ENCODE measurements at regions not wholly inside any gene's neighbourhood (a gene's known extent, or its start where the extent isn't known, plus 50 kb on each side); places are given as distances from the start of the nearest gene placed in this dataset.

DNA sequence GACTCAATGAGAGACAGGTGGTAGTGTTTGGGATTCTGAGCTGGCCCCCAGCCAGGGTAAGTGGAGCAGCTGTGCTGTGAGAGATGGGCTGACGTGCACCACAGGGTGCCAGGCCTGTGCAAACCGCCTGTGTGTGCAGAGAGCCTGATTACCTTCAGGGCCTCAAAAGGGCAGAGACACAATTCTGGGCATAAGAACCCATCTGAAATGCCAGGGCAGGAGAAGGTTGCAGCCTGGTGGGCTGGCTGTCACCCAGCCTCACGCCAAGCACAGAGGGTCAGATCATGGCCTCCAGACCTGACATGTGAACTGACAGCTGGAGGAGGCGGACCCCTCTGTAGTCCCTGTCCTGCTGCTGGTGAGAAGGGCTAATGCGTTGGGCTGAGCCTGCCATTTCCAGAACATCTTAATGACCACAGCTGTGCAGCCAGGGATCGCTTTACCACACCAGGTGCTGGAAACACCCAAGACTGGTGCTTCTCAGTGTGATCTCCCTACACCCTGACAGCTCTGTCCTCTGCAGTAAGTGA is 100.9 kb downstream of the ARL4C start:
- WGBS, 4 donors = 63 to 81% (median 78%) methylated on average over 5 to 6 of the region's 6 CpGs
- intact Hi-C loops (cut with DNase I) = no loop called here

DNA sequence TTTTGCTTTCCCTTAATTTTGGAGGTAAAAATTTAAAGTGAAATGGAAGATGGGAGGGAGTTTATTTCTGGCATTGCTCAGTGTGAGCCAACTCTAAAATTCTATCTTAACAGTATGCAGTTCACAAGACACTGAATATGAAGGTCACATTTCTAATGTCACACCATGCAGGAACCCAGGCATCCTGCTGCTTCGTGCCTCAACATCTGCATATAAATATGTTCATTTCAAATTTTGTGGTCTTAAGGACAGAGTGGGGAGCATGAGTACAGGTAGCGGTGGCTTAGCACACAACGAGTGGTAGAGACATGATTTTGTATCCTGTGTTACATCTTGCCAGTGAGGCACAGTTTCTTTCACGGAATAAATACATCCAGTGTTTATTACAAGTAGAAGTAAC is 102.4 kb downstream of the ARL4C start:
- DNase-seq = no peak
- WGBS, 4 donors = 78 to 89% (median 82%) methylated on average over 4 of the region's 4 CpGs

More for the DNA sequence above, 100.9 kb downstream of the ARL4C start:
- Histone ChIP-seq H3K9me3 (replicated peaks in 1 of 3) (no peaks in the 10 kb centered on the region), H3K27me3 (peaks cover 3% of the 10 kb centered on the region), H3K36me3 (replicated peaks in 1 of 2) (no peaks in the 10 kb centered on the region), H3K4me1 (replicated peaks in 1 of 2) (no peaks in the 10 kb centered on the region), H3K4me3 (no peak overlapping the region), H3K27ac (no peak overlapping the region)
- DNase-seq = no peak
- no peak for TF ChIP-seq POLR2A (IDR thresholded peaks at IDR 0.05)
- TF ChIP-seq, protein P1, sequence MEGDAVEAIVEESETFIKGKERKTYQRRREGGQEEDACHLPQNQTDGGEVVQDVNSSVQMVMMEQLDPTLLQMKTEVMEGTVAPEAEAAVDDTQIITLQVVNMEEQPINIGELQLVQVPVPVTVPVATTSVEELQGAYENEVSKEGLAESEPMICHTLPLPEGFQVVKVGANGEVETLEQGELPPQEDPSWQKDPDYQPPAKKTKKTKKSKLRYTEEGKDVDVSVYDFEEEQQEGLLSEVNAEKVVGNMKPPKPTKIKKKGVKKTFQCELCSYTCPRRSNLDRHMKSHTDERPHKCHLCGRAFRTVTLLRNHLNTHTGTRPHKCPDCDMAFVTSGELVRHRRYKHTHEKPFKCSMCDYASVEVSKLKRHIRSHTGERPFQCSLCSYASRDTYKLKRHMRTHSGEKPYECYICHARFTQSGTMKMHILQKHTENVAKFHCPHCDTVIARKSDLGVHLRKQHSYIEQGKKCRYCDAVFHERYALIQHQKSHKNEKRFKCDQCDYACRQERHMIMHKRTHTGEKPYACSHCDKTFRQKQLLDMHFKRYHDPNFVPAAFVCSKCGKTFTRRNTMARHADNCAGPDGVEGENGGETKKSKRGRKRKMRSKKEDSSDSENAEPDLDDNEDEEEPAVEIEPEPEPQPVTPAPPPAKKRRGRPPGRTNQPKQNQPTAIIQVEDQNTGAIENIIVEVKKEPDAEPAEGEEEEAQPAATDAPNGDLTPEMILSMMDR (IDR thresholded peaks at IDR 0.05) = no peak

DNA sequence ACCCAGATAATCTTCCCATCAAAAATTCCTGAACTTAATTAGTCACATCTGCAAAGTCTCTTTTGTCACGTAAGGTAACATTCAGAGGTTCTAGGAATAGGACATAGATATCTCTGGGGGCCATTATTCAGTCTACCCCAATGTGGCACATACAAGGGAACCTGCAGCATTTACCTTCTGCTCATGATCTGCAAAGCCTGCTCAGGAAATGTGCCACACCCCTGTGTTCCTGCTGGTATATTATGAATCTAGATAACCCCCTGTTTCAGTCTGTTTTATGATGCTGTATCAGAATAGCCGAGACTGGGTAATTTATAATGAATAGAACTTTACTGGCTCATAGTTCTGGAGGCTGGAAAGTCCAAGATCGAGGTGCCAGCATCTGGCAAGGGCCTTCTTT is 103.5 kb downstream of the ARL4C start:
- no peak for DNase-seq
- intact Hi-C loops (cut with DNase I) = no loop called here
- Histone ChIP-seq H3K9me3 (replicated peaks in 1 of 3) (no peaks in the 10 kb centered on the region), H3K4me3 (no peak overlapping the region), H3K27ac (no peak overlapping the region), H3K4me1 (replicated peaks in 1 of 2) (no peaks in the 10 kb centered on the region), H3K27me3 (no peaks in the 10 kb centered on the region), H3K36me3 (replicated peaks in 1 of 2) (no peaks in the 10 kb centered on the region)
- 81 to 88% (median 83%) methylated on average over 3 of the region's 3 CpGs for WGBS, 4 donors
- TF ChIP-seq, protein P1 (IDR thresholded peaks at IDR 0.05) = no peak
- no peak for TF ChIP-seq POLR2A (IDR thresholded peaks at IDR 0.05)

More for the DNA sequence above, 102.4 kb downstream of the ARL4C start:
- H3K36me3 ChIP-seq (replicated peaks in 1 of 2) = no peaks in the 10 kb centered on the region
- intact Hi-C loops (cut with DNase I) = no loop called here
- H3K9me3 ChIP-seq (replicated peaks in 1 of 3) = no peaks in the 10 kb centered on the region
- H3K4me1 ChIP-seq (replicated peaks in 1 of 2) = no peaks in the 10 kb centered on the region
- TF ChIP-seq, protein P1 (IDR thresholded peaks at IDR 0.05) = no peak
- no peak for TF ChIP-seq POLR2A (IDR thresholded peaks at IDR 0.05)
- no peak overlapping the region for H3K4me3 ChIP-seq
- H3K27me3 ChIP-seq = no peaks in the 10 kb centered on the region
- H3K27ac ChIP-seq = no peak overlapping the region

DNA sequence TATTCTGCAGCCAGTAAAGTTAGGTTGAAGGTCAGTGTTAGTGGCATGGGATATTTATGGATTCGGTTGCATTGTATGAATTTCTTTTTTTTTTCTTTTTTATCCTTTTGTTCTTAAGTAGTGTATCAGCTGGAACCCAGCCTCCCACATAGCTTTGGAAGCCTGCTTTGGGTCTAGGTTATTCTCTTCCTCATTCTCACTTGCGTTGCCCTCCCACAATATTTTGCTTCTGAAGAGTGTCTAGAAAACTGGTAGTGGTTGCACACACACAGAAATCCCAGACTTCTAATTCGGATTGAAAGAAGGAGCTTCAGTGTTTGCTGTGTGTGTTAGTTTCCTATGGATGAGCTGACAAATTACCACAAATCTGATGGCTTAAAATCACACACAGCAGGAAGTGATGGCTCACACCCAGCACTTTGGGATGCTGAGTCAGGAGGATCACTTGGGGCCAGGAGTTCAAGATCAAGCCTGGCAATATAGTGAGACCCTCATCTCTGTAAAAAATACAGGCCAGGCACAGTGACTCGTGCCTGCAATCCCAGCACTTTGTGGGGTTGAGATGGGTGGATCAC is 104.8 kb downstream of the ARL4C start:
- Histone ChIP-seq H3K27ac (no peak overlapping the region), H3K36me3 (replicated peaks in 1 of 2) (no peaks in the 10 kb centered on the region), H3K4me1 (replicated peaks in 1 of 2) (no peaks in the 10 kb centered on the region), H3K9me3 (replicated peaks in 1 of 3) (no peaks in the 10 kb centered on the region), H3K4me3 (no peak overlapping the region), H3K27me3 (no peaks in the 10 kb centered on the region)
- TF ChIP-seq, protein P1 (IDR thresholded peaks at IDR 0.05) = no peak
- no peak for TF ChIP-seq POLR2A (IDR thresholded peaks at IDR 0.05)
- 53 to 68% (median 64%) methylated on average over 4 of the region's 4 CpGs for WGBS, 4 donors
- DNase-seq = no peak
- intact Hi-C loops (cut with DNase I) = no loop called here
